Colonic mucosa (tissue), 4 donors: ENCODE measurements at regions not wholly inside any gene's neighbourhood (a gene's known extent, or its start where the extent isn't known, plus 50 kb on each side); places are given as distances from the start of the nearest gene placed in this dataset.

Experiments used
- DNase-seq: peaks from one replicate; pipeline ENCODE4 v3.0.0-alpha.2; 2020
- H3K27ac ChIP-seq: fragments of 200-600 bp; one replicate; pipeline ENCODE4 v1.8.0; 2021
- H3K27me3 ChIP-seq: fragments of 200-600 bp; one replicate; pipeline ENCODE4 v1.8.0; 2021
- H3K36me3 ChIP-seq: fragments of 200-600 bp; one replicate; pipeline ENCODE4 v1.8.0; 2021
- H3K4me1 ChIP-seq: fragments of 200-600 bp; one replicate; pipeline ENCODE4 v1.8.0; 2021; ENCODE audit warnings: mild to moderate bottlenecking
- H3K4me3 ChIP-seq: fragments of 200-600 bp; one replicate; pipeline ENCODE4 v1.8.0; 2021
- H3K9ac ChIP-seq, 2 donors: one replicate each; pipeline ENCODE4 v1.7.0; 2013; ENCODE audit warnings: control low read depth in 2 of 2, low read depth in 2 of 2, low read length in 2 of 2
- H3K9me3 ChIP-seq: fragments of 200-600 bp; one replicate; pipeline ENCODE4 v1.8.0; 2021
- CTCF ChIP-seq: fragments of 200-600 bp; IDR thresholded peaks from one replicate; pipeline ENCODE4 v1.8.0; 2022; ENCODE audit warnings: antibody characterized with exemption, mild to moderate bottlenecking
- intact Hi-C: fragments of 100-400 bp; cut with DNase I; formaldehyde crosslinking; loops from one replicate; pipeline ENCODE4 v1.14.1; 2022
- donor health status: healthy.
- donor health status: DM: no; HTN: no; CAD: no.
- donor health status: DM: no; HTN: no; CAD: no.

GRCh38 chr7:25843467-25843866, 308.5 kb upstream of the NFE2L3 start:
- Histone ChIP-seq H3K4me3 (no peak overlapping the region), H3K27ac (no peak overlapping the region), H3K4me1 (no peaks in the 10 kb centered on the region), H3K9me3 (no peaks in the 10 kb centered on the region), H3K9ac (no peak overlapping the region), H3K36me3 (no peaks in the 10 kb centered on the region), H3K27me3 (no peaks in the 10 kb centered on the region)
- no peak for DNase-seq
- intact Hi-C loops: no loop called here
- no peak for TF ChIP-seq CTCF

- Histone ChIP-seq H3K27me3 (no peaks in the 10 kb centered on the region), H3K9ac (no peak overlapping the region), H3K4me3 (no peak overlapping the region), H3K9me3 (no peaks in the 10 kb centered on the region), H3K36me3 (no peaks in the 10 kb centered on the region), H3K27ac (no peak overlapping the region), H3K4me1 (no peaks in the 10 kb centered on the region)
- no peak for DNase-seq
- intact Hi-C loops: no loop called here
- TF ChIP-seq CTCF: no peak
Measured at GRCh38 chr7:25844102-25844870, 307.7 kb upstream of the NFE2L3 start.

GRCh38 chr7:25845464-25845863, 306.5 kb upstream of the NFE2L3 start:
- Histone ChIP-seq H3K27ac (no peak overlapping the region), H3K9me3 (no peaks in the 10 kb centered on the region), H3K27me3 (no peaks in the 10 kb centered on the region), H3K4me1 (no peaks in the 10 kb centered on the region), H3K36me3 (no peaks in the 10 kb centered on the region), H3K4me3 (no peak overlapping the region), H3K9ac (no peak overlapping the region)
- DNase-seq: no peak
- intact Hi-C loops: no loop called here
- no peak for TF ChIP-seq CTCF

- intact Hi-C loops: no loop called here
- peak; percentile 48 for DNase-seq
- no peaks in the 10 kb centered on the region for H3K9me3 ChIP-seq
- H3K4me1 ChIP-seq: no peaks in the 10 kb centered on the region
- TF ChIP-seq CTCF: no peak
- H3K9ac ChIP-seq: no peak overlapping the region
- H3K36me3 ChIP-seq: no peaks in the 10 kb centered on the region
- H3K4me3 ChIP-seq: no peak overlapping the region
- peak overlapping the region; percentile 40 for H3K27ac ChIP-seq
- H3K27me3 ChIP-seq: no peaks in the 10 kb centered on the region
Measured at GRCh38 chr7:25846722-25847121, 305.3 kb upstream of the NFE2L3 start.

- Histone ChIP-seq H3K4me1 (no peaks in the 10 kb centered on the region), H3K27me3 (peaks cover 3% of the 10 kb centered on the region), H3K36me3 (no peaks in the 10 kb centered on the region), H3K9ac (no peak overlapping the region), H3K4me3 (no peak overlapping the region), H3K27ac (peak overlapping the region; percentile 40), H3K9me3 (no peaks in the 10 kb centered on the region)
- no peak for DNase-seq
- intact Hi-C loops: no loop called here
- TF ChIP-seq CTCF: no peak
Measured at GRCh38 chr7:25847336-25848070, 304.5 kb upstream of the NFE2L3 start.
